Ishikawa (cell line): ENCODE measurements at regions not wholly inside any gene's neighbourhood (a gene's known extent, or its start where the extent isn't known, plus 50 kb on each side); places are given as distances from the start of the nearest gene placed in this dataset.

Source experiments
- CEBPB ChIP-seq: IDR thresholded peaks from 2 replicates; pipeline ENCODE4 v1.6.1; 2012
- CREB1 ChIP-seq: IDR thresholded peaks from 2 replicates; pipeline ENCODE4 v1.6.1; 2012; ENCODE audit warnings: low read depth
- EGR1 ChIP-seq: IDR thresholded peaks from 2 replicates; pipeline ENCODE4 v1.6.1; 2012
- EP300 ChIP-seq: IDR thresholded peaks from 2 replicates; pipeline ENCODE4 v1.6.1; 2012; ENCODE audit warnings: borderline replicate concordance
- FOXM1 ChIP-seq: IDR thresholded peaks from 2 replicates; pipeline ENCODE4 v1.6.1; 2012; ENCODE audit warnings: low read depth, borderline replicate concordance
- NFIC ChIP-seq: IDR thresholded peaks from 2 replicates; pipeline ENCODE4 v1.6.1; 2012
- RAD21 ChIP-seq: IDR thresholded peaks from 2 replicates; pipeline ENCODE4 v1.6.1; 2012; ENCODE audit warnings: low read depth
- TAF1 ChIP-seq: IDR thresholded peaks from 2 replicates; pipeline ENCODE4 v1.6.1; 2012; ENCODE audit warnings: low read depth, mild to moderate bottlenecking
- TCF12 ChIP-seq: IDR thresholded peaks from 2 replicates; pipeline ENCODE4 v1.6.1; 2012; ENCODE audit warnings: low read depth
- TEAD4 ChIP-seq: IDR thresholded peaks from 2 replicates; pipeline ENCODE4 v1.6.1; 2012
- USF1 ChIP-seq: IDR thresholded peaks from 2 replicates; pipeline ENCODE4 v1.6.1; 2012
- YY1 ChIP-seq: IDR thresholded peaks from 2 replicates; pipeline ENCODE4 v1.6.1; 2012; ENCODE audit warnings: low read depth
- ZBTB7A ChIP-seq: IDR thresholded peaks from 2 replicates; pipeline ENCODE4 v1.6.1; 2012; ENCODE audit warnings: low read depth
- TF ChIP-seq, protein P1 (sequence below): IDR thresholded peaks from 2 replicates; pipeline ENCODE4 v1.6.1; 2012; ENCODE audit warnings: low read depth, mild to moderate bottlenecking
- TF ChIP-seq, protein P2 (sequence below): IDR thresholded peaks from 2 replicates; pipeline ENCODE4 v1.6.1; 2012

DNA sequence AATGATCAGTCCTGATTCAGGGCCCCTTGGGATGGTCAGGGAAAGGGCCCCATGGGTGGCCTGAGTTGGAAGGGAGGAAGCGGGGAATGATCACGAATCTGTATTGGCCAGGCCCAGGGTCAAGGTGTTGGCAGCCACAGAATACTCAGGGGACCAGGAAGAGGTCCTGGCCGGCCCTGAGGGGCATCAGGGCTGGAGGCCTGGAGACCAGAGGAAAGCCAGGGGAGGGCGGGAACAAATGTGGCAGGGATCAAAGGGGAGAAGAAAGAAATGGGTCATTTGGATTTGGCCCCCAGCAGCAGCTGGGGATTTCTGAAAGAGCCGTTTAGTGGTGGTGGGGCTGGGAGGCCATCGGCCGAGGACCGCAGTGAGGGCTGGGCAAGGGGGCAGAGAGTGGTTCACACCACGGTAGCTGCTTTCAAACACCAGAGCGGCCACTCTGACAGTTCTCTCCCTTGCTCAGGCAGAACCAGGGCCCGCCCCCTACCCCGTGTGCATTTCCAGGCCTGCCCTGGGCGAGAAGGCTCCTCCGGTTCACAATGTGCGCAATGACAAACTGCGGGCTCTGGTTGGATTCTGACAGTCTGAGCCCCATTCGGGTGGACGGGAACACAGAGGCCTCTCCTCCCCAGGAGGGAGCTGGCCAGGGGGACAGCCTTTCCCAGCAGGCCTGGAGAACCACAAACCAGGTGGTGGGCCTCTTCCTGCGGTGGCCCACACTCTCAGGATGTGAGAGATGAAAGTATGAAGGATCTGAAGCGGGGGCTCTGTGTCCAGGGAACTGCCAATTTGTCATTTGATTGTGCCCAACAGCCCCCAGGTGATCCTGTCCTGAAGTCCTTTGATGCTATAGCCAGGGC is 220.3 kb upstream of the IER5L start:
- no peak for TF ChIP-seq TCF12
- no peak for TF ChIP-seq RAD21
- TF ChIP-seq YY1, result no peak
- TF ChIP-seq EP300, result no peak
- TF ChIP-seq, protein P1, sequence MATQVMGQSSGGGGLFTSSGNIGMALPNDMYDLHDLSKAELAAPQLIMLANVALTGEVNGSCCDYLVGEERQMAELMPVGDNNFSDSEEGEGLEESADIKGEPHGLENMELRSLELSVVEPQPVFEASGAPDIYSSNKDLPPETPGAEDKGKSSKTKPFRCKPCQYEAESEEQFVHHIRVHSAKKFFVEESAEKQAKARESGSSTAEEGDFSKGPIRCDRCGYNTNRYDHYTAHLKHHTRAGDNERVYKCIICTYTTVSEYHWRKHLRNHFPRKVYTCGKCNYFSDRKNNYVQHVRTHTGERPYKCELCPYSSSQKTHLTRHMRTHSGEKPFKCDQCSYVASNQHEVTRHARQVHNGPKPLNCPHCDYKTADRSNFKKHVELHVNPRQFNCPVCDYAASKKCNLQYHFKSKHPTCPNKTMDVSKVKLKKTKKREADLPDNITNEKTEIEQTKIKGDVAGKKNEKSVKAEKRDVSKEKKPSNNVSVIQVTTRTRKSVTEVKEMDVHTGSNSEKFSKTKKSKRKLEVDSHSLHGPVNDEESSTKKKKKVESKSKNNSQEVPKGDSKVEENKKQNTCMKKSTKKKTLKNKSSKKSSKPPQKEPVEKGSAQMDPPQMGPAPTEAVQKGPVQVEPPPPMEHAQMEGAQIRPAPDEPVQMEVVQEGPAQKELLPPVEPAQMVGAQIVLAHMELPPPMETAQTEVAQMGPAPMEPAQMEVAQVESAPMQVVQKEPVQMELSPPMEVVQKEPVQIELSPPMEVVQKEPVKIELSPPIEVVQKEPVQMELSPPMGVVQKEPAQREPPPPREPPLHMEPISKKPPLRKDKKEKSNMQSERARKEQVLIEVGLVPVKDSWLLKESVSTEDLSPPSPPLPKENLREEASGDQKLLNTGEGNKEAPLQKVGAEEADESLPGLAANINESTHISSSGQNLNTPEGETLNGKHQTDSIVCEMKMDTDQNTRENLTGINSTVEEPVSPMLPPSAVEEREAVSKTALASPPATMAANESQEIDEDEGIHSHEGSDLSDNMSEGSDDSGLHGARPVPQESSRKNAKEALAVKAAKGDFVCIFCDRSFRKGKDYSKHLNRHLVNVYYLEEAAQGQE, result no peak
- no peak for TF ChIP-seq ZBTB7A
- no peak for TF ChIP-seq TAF1
- TF ChIP-seq NFIC, result no peak
- TF ChIP-seq, protein P2, sequence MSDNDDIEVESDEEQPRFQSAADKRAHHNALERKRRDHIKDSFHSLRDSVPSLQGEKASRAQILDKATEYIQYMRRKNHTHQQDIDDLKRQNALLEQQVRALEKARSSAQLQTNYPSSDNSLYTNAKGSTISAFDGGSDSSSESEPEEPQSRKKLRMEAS, result no peak
- no peak for TF ChIP-seq CREB1
- TF ChIP-seq FOXM1, result no peak
- TF ChIP-seq USF1, result no peak
- TF ChIP-seq EGR1, result no peak
- TF ChIP-seq TEAD4, result no peak
- TF ChIP-seq CEBPB, result no peak

- TF ChIP-seq ZBTB7A, result no peak
- TF ChIP-seq, protein P1, result no peak
- TF ChIP-seq EP300, result no peak
- TF ChIP-seq FOXM1, result no peak
- TF ChIP-seq TEAD4, result no peak
- no peak for TF ChIP-seq YY1
- no peak for TF ChIP-seq CEBPB
- TF ChIP-seq NFIC, result no peak
- TF ChIP-seq, protein P2, result no peak
- TF ChIP-seq USF1, result no peak
- no peak for TF ChIP-seq EGR1
- no peak for TF ChIP-seq TAF1
- TF ChIP-seq RAD21, result no peak
- no peak for TF ChIP-seq CREB1
- no peak for TF ChIP-seq TCF12
Observed at GRCh38 chr9:129397335-129397734, 219.3 kb upstream of the IER5L start.

DNA sequence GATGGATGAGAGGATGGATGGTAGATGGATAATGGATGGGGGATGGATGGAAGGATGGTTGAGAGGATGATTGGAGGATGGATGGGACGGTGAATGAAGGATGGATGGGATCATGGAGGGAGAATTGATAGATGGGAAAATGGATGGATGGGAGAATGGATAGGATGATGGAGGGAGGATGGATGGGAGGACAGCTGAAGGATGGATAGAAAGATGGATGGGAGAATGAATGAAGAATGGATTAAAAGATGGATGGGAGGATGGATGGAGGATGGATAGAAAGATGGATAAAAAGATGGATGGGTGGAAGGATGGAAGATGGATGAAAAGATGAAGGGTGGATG is 218.3 kb upstream of the IER5L start:
- no peak for TF ChIP-seq TAF1
- TF ChIP-seq, protein P2, result no peak
- TF ChIP-seq TEAD4, result no peak
- no peak for TF ChIP-seq ZBTB7A
- TF ChIP-seq CREB1, result no peak
- no peak for TF ChIP-seq EGR1
- no peak for TF ChIP-seq RAD21
- no peak for TF ChIP-seq EP300

- no peak for TF ChIP-seq EGR1
- no peak for TF ChIP-seq CEBPB
- TF ChIP-seq, protein P2, result no peak
- no peak for TF ChIP-seq TCF12
- no peak for TF ChIP-seq RAD21
- no peak for TF ChIP-seq CREB1
- no peak for TF ChIP-seq USF1
- TF ChIP-seq, protein P1, result no peak
- no peak for TF ChIP-seq NFIC
Observed at GRCh38 chr9:129395633-129396364, 217.7 kb upstream of the IER5L start.
